MV-4-11 (cell line): ENCODE measurements at regions not wholly inside any gene's neighbourhood (a gene's known extent, or its start where the extent isn't known, plus 50 kb on each side); places are given as distances from the start of the nearest gene placed in this dataset.
"Not testable (repeated sequence)": the region's sequence is repeated elsewhere in the genome, so short reads cannot be mapped to it uniquely, and the experiment has no call there.

ENCODE experiments used
- DNase-seq: peaks from one replicate; lab custom pipeline; 2025; lab: John Stamatoyannopoulos, UW

DNA sequence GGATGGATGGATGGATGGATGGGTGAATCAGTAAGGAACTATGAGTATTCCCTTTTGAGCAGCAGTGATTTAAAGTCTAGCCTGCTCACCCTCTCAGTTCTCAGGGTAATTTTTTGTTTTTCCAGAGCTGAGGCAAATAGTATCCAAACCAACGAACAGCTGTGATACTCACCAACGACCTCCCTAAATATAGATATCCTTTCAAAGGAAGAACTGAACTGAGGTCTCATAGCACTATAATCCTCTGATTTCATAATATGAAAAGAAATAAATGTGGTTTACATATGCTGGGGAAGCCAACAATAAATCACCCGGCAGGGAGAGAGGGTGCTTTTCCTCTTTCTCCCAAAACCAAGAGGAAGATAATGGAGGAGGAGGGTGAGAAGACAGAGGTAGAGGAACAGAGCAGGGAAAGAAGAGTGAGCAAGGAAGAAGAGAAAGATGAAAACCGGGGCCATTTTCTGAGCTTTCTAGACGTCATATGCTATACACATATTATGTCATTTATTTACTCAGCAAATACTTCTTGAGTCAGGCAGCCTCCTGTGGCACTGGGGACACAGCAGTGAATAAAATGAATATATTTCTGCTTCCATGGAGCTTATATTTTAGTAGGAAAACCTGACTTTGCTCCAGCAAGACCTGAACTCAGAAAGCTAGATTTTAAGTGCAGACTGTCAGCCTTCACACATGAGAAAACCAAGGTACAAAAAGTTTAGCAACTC is 710.7 kb upstream of the TBX3 start:
- peak; percentile 65 for DNase-seq

DNA sequence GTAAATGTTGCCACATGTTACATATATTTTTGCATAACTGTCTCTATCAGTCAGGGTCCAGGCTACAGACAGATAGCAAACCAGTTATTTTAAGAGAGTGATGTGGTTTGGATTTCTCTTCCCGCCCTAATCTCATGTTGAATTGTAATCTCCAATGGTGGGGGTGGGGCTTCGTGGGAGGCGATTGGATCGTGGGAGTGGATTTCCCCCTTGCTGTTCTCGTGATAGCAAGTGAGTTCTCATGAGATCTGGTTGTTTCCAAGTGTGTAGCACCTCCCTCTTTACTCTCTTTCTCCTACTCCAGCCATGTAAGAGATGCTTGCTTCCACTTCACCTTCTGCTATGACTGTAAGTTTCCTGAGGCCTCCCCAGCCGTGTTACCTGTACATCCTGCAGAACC is 704.2 kb upstream of the TBX3 start:
- DNase-seq: peak; percentile 76

DNA sequence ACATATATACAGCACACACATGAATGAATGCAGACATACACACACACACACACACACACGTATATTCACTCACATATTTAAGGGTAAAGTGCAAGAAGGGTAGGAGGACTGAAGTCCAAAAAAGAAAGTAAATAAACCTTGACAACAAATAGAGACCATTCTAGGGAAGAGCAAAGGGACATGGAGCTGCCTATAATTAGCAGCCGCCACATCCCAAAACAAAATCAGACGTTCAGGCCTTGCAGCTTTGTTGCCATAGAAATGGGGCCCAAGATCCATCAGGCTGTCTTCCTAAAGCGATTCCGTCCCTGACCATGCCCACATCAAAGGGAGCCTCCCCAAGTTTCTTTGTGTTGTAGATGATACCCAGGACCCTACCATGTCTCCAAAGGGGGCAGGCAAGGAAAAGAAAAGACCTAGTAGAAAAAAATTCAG is 703.5 kb upstream of the TBX3 start:
- no peak for DNase-seq

DNA sequence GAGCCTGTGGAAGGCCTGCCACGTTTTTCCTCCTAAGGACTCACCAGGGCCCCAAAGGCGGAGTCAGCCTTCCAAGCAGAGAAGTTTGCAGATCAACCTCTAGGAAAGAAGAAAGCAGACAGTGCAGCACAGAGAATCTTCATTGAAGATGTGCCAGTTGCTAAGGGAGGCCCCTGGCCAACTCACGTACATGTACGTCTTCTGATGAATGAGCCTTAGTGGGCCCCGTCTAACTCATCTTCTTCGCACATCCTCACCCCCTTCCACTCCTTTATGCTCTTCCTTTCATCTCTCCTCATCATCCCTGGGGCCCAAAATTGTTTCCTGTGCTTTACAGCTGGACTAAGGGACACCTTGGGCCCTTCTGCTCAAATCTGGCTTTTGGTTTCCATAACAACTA is 703.0 kb upstream of the TBX3 start:
- DNase-seq: no peak

DNA sequence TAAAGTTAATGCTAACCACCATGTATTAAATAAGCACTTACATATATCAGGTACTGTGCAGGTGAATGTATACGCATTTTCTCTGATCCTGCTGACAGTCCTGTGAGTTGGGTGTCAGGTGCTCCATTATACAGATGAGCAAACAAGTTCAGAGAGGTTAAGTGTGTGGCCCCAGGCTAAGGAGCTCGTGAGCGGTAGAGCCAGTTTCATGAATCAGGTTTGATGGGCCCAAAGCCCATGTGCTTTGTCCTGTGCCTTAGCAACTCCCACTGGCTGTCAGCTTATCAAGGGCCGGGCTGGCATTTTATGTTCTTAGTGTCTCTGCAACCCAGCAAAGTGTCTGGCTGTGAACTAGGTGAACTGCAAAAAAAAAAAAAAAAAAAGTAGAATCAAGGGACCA is 701.2 kb upstream of the TBX3 start:
- no peak for DNase-seq

DNA sequence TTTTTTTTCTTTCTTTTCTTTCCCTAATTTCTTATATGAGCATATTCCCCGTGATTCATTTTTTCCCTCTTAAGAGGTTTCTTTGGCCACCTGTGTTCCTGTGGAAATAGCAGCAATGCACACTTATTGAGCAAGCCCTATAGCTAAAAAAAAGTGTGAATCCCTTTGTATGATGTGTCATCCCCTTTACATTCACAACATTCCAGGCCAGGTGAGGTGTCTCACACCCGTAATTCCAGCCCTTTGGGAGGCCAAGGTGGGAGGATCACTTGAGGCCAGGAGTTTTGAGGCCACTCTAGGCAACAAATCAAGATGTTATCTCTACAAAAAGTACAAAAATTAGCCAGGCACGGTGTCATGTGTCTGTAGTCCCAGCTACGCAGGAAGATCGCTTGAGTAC is 700.4 kb upstream of the TBX3 start:
- no peak for DNase-seq

DNA sequence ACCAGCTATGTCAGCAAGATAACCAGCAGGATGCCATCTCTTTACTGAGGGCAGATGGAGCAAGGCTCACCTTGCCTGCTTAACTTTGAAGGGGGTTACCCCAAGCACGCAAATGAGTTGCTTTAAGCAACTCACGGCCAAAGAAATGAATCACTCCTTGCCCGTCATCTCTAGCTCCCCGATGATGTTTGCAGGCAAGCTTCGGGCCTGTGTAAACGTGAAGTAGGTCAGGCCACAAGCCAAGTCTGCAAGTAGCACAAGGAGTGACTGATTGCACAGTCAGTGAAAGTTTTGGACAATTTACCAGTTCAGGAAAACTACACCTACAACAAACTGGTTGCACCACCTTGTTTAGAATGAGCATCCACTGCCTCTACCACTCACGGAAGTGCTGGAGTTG is 699.7 kb upstream of the TBX3 start:
- no peak for DNase-seq

DNA sequence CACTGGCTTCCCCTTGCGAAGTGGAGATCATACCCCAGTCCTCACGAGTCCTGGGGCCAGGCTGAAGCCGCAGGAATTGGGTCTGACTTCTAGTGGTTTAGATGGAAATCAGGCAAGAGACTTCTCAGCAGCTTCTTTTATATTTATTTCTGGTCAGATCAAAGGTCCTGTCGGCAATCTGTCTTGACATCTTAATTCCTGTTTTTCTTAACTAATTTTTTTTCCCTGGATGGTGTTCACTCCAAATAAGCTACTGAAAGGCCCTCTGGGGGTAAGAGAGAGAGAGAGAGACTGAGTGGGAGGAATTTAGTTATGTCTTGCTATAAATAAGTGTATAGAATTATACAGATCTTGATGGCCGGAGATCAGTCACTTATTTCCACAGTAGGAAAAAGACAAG is 698.7 kb upstream of the TBX3 start:
- DNase-seq: no peak

DNA sequence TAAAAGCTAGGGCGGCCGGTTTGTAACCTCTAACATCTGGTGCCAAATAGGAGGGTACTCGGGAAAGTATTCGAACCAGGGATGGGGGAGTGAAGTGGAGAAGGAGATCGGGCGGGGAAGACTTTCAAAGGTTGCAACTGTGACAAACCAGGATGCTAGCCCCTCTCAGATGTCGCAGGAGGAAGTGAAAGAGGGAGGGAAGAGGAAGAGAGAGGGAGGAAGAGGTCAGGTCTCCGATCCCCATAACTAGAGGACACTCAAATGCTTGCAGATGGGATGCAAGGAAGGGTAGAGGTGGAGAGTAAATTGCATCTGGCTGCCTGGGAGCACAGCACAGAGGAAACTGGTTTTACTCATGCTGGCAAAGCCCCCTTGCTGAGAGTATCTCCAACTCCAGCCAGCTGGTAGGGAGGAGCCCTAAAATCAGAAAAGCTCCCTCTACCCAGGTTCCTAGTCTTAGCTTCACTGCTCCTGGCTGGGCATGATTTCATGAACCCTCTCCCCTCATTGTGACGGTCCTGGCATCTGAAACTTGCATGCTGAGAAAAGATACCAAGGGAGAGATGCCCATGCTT is 696.7 kb upstream of the TBX3 start:
- peak; percentile 90 for DNase-seq

DNA sequence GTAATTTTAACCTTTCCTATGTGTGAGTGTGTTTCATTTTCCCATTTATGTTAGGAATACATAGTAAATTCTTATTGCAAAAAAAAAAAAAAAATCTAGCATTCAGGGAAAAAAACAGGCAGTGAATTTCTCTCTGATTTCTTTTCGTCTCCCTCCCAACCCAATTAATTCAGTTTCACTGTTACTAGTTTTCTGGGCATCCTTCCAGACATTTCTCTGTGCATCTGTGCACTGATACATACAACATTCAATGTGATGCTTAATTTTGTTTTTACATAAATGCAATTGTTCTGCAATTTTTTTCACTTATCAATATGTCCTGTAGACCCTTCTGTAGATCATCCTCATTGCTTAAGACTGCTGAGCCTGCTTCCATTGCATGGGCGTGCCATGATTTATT is 694.3 kb upstream of the TBX3 start:
- DNase-seq: no peak

DNA sequence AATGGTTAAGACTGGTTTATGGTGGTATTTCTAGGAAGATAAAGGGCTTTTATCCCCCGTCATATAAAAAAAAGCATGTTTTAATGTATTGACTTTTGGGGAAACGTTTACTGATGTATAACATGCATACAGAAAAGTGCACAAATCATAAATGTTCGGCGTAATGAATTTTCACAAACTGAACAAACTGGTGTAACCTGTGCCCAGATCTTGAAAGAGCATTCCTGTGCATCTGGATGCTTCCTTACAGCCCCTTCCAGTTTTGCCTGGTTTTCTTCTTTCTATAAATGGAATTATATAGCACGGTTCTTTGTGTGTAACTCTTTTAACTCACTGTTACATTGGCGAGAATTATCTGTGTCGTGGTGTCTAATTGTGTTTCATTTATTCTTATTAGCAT is 693.8 kb upstream of the TBX3 start:
- DNase-seq: no peak

DNA sequence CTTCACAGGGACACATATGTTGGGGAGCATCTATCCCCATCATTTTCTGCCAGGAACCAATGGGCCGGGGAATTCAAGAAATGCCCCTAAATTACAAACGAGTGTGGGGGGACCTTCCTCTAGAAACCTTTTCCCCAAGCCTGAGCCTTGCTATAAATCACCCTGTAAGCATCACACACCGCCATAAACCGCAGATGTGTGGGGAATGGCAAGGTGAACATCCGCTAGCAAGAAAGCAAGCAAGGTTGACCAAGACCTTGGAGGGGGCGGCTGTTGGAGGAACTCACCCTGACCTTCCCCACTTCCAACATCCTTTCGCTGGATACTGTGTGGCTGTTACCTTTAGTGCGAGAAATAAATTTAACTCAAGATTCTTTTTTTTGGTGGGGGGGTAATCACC is 693.3 kb upstream of the TBX3 start:
- no peak for DNase-seq

DNA sequence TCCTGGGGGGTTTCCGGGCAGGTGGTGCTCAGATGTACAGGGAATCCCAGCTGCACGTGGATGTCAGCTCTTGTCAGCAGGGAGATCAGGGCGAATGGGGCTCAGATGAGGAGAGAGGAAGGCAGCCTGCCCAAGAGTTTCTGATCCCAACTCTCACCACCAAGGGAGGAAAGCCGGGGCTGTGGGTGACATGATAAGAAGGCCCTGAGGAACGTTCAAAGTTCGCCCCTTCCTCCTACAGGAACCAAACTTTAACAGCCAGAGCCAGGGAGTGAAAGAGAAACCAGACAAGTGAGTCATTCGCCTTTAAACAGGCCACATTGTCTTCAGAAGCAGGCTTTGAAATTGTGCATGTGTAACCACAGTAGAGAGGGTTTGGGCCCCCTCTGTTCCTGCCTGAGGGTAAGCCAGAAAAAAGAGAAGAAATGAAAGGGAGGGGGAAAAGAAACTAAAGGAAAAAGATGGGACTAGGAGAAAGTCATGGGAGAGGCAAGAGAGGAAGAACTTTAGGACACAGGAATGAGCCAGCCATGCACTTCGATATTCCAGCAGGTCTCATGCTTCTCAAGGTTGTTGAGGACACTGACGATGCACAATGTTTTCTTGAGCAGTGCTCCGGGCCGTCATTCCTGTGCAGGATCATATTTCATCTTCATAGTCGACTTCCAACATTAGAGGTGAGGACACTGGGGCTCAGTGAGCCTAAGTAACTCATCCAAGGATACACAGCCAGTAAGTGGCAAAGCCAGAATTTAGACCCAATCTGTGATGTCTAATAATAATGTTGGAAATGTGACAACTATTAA is 691.4 kb upstream of the TBX3 start:
- DNase-seq: peak; percentile 88

DNA sequence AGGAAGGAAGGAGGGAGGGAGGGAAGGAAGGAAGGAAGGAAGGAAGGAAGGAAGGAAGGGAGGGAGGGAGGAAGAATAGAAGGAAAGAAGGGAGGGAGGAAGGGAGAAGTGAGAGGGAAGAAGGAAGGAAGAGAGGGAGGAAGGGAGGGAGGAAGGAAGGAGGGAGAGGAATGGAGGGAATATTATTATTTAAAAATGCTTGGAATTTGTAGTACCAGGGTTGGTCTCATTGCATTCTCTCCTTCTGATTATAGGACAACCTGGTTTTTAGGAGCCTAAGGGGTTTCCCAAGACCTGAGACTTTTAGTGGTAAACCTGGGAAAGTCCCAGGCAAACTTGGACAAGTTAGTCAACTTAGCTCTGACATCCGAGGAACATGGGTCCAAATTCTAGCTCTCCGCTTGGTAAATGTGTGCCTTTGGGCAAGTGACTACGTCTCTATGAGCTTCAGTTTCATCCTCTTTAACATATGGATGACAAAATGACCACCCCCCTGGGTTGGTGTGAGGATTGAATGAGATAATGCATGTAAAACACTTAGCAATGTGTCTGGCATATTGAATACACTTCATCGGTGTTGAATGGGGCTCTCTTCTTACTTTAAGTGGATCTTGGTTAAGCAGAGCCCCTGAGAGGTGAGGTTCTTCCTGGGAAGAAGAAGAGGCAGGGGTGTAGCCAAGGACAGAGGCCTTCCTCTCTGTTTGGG is 690.7 kb upstream of the TBX3 start:
- no peak for DNase-seq

DNA sequence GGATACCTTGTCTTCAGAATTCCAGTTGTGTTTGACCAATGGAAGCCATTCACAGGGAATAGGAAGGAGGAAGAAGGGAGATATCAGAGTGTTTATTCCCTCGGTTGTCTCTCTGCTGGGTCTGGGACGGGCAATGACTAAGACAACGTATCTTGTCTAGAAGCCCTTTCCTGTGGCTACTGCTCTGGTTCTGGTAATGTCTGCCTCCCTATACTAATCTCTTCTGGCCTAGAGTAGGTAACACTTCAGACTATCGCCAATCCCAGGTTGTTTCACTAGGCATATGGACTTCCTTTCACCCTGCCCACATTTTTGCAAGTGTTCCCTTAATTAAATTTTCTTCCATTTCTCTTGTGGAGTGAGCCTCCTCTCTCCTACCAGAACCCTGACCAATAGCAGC is 687.7 kb upstream of the TBX3 start:
- DNase-seq: no peak

DNA sequence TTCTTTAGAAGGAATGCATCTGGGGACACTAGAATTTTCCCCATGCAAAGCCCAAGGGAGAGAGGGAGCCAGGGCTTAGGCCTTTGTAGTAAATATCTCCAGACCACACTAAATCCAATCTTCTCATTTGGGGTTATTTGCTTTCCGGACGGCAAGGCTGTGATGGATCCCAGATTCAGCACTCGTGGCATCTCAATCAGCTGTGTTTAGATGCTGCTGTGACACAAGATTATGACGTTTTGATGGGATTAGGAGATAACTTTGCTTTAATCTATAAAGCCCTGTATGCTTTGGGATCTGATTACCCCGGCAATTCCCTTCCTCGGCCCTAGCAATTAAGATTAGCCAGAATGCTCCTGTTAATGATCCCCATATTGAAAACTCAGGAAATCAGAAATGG is 686.7 kb upstream of the TBX3 start:
- DNase-seq: no peak

DNA sequence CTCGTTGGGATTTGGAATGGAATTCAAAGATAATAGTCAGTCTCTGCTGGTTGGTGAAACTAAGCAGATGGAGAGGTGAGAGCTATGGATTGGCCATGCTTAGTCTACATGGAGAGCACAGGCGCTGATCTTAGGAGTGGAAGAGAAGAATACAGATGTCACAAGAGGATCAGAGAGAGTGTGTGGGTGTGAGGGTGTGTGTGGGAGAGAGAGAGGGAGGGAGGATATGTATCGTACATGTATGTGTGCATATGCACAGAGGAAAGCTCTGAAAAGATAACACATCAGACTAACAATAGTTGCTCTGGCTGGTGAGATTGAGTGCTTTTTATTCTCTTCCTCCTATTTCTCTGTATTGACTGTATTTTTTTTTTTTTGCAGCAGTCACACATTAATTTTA is 686.2 kb upstream of the TBX3 start:
- no peak for DNase-seq

DNA sequence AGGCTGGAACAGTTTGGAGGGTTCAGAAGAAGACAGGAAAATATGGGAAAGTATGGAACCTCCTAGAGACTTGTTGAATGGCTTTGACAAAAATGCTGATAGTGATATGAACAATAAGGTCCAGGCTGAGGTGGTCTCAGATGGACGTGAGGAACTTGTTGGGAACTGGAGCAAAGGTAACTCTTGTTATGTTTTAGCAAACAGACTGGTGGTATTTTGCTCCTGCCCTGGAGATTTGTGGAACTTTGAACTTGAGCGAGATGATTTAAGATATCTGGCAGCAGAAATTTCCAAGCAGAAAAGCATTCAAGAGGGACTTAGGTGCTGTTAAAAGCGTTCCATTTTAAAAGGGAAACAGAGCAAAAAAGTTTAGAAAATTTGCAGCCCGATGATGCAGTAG is 682.3 kb upstream of the TBX3 start:
- not testable (repeated sequence) for DNase-seq

DNA sequence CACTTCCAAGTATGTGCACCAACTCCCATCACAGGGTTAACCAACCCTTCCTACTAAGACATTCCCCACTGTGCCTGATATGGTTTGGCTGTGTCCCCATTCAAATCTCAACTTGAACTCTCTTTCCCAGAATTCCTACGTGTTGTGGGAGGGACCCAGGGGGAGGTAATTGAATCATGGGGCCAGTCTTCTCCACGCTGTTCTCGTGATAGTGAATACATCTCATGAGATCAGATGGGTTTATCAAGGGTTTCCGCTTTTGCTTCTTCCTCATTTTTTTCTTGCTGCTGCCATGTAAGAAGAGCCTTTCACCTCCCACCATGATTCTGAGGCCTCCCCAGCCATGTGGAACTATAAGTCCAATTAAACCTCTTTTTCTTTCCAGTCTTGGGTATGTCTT is 681.8 kb upstream of the TBX3 start:
- DNase-seq: not testable (repeated sequence)

DNA sequence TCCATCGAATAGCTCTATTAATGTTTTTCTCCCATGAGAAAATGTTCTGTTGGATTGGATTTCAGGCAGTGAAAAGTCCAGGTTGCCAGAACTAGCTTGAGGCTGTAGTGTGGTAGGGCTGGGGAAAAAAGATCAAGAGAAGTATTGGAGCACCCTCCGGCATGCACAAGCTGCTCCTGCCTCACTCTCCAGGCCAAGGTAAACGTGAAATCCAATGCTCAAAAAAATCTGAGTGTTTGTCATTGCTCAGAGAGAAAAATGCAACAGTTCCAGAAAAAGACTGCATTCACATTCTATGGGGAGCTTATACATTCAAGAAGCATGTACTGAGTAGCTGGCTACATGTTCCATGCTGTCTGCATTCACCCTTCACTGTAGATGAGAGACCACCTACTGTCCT is 680.9 kb upstream of the TBX3 start:
- DNase-seq: no peak

DNA sequence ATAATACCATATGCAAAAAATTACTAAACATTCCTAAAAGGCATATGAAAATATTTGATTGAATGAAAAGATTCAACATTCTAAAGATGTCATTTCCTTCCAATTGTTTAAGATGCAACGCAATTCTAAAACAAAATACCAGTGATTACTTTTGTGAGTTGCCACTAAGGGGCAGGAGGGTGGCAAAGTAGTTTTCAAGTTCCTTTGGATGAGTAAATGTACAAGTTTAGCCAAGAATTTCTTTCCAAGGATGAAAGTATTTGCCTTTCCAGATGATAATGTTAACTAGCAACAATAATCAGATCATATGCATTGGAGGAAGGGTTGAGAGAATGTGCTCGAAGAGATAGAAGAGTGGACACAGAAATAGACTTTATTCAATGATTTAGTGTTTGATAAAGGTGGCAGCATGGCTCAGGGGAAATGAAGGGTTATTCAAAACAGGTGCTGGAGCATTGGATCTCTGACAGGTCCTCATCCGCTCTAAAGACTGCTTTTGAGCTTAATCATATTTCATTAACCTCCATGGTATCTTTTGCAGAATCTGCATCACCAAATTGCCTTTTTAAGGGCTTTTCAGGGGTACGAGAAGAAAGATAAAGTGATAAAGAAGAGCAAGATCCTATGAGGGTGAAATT is 678.5 kb upstream of the TBX3 start:
- no peak for DNase-seq

DNA sequence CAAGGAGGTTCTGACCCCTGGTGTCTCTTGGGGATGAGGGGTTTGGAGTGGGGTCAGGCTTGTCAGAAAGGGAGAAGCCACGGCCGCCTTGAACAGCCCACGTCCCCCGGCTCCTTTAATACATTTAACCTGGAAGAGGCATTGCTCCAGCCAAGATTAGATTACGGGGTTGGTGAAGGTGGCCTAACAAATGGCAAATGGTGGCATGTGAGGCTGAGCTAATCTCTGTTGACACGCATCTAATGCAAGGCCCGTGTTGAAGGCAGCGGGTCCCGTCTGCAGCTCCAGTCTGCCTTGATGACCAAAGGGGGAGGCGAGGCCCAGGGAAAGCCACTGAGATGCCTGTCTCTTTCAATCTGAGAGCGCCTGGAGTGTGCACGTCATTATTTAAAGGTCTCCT is 673.7 kb upstream of the TBX3 start:
- DNase-seq: no peak
